Neural progenitor cell (in vitro differentiated cells): ENCODE measurements at regions not wholly inside any gene's neighbourhood (a gene's known extent, or its start where the extent isn't known, plus 50 kb on each side); places are given as distances from the start of the nearest gene placed in this dataset.

ENCODE experiments used
- CTCF ChIP-seq: fragments of 200-600 bp; sonication (generic); IDR thresholded peaks from 2 replicates; pipeline ENCODE4 v1.5.1; 2017; ENCODE audit warnings: antibody characterized with exemption, mild to moderate bottlenecking
- EZH2 ChIP-seq: fragments of 200-600 bp; sonication (generic); IDR thresholded peaks from 2 replicates; pipeline ENCODE4 v1.6.1; 2017; ENCODE audit warnings: antibody characterized with exemption, mild to moderate bottlenecking, moderate library complexity

DNA sequence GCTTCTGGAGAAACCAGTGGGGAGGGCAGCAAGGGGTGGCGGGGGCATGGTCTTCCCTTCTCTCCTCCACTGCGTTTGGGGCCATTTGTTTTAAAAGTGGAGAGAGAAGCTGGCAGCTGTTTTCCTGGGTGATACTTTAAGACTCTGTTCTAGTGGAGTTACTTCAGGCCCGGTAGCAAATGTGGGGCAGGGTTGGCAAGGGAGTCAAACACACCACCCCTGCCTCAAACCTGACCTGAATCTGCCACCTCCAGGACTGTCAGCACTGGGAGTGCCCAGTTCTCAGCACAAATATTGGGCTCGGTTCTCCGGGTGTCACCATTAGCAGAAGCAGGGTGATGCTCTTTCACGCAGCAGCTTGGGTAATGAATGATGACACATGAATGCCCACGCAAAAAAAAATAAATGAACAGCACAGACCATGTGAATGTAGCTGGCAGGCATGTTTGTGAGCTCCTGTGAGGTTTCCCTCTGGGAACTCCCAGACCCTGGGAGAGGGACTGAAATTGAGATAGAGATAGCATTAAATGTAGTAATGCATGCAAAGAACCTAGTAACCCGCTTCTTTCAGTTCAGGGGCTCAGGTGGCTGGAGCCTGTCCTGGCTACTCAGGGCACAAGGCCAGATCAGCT lies 424.0 kb downstream of the MCTP2 start:
- TF ChIP-seq CTCF (no peak), EZH2 (no peak)
